ENCODE measurements at regions not wholly inside any gene's neighbourhood (a gene's known extent, or its start where the extent isn't known, plus 50 kb on each side); places are given as distances from the start of the nearest gene placed in this dataset.

GRCh38 chr13:111960152-111960772 lies 106.7 kb upstream of the SOX1 start:
- POLR2A ChIA-PET, result no interaction called here
- DNase-seq, result no peak
- intact Hi-C loops (cut with micrococcal nuclease), result no loop called here
- H3K27ac Mint-ChIP-seq, result no peak overlapping the region
- H3K27me3 Mint-ChIP-seq, result no peaks in the 10 kb centered on the region
- no peak overlapping the region for H3K4me3 Mint-ChIP-seq
- H3K36me3 Mint-ChIP-seq, result no peaks in the 10 kb centered on the region
- CTCF ChIA-PET, result interaction anchor here (0.5 to 0.7 kb wide), 2 partner anchors 7 to 90 kb away, joined by 3 to 5 read pairs; no protein-coding TSS in a partner anchor
- no peaks in the 10 kb centered on the region for H3K4me1 Mint-ChIP-seq (ENCODE audit: low read depth)
- no peaks in the 10 kb centered on the region for H3K9me3 Mint-ChIP-seq

GRCh38 chr13:111961236-111961635 lies 105.7 kb upstream of the SOX1 start:
- ChIA-PET POLR2A (no interaction called here), CTCF (no interaction called here)
- no peaks in the 10 kb centered on the region for H3K4me1 Mint-ChIP-seq (ENCODE audit: low read depth)
- no peak for DNase-seq
- intact Hi-C loops (cut with micrococcal nuclease), result no loop called here
- no peaks in the 10 kb centered on the region for H3K36me3 Mint-ChIP-seq
- no peaks in the 10 kb centered on the region for H3K27me3 Mint-ChIP-seq
- no peak overlapping the region for H3K4me3 Mint-ChIP-seq
- no peak overlapping the region for H3K27ac Mint-ChIP-seq
- H3K9me3 Mint-ChIP-seq, result no peaks in the 10 kb centered on the region

- Mint-ChIP-seq H3K36me3 (no peaks in the 10 kb centered on the region), H3K4me1 (ENCODE audit: low read depth) (no peaks in the 10 kb centered on the region), H3K9me3 (no peaks in the 10 kb centered on the region), H3K27ac (no peak overlapping the region), H3K4me3 (no peak overlapping the region), H3K27me3 (no peaks in the 10 kb centered on the region)
- DNase-seq, result no peak
- intact Hi-C loops (cut with micrococcal nuclease), result no loop called here
- ChIA-PET POLR2A (no interaction called here), CTCF (no interaction called here)
Measured at GRCh38 chr13:111961651-111962192, 105.2 kb upstream of the SOX1 start.

GRCh38 chr13:111962431-111962891 lies 104.5 kb upstream of the SOX1 start:
- H3K9me3 Mint-ChIP-seq, result no peaks in the 10 kb centered on the region
- ChIA-PET CTCF (no interaction called here), POLR2A (no interaction called here)
- H3K4me1 Mint-ChIP-seq (ENCODE audit: low read depth), result no peaks in the 10 kb centered on the region
- intact Hi-C loops (cut with micrococcal nuclease), result no loop called here
- no peaks in the 10 kb centered on the region for H3K27me3 Mint-ChIP-seq
- no peak overlapping the region for H3K27ac Mint-ChIP-seq
- DNase-seq, result no peak
- H3K4me3 Mint-ChIP-seq, result no peak overlapping the region
- H3K36me3 Mint-ChIP-seq, result no peaks in the 10 kb centered on the region

DNA sequence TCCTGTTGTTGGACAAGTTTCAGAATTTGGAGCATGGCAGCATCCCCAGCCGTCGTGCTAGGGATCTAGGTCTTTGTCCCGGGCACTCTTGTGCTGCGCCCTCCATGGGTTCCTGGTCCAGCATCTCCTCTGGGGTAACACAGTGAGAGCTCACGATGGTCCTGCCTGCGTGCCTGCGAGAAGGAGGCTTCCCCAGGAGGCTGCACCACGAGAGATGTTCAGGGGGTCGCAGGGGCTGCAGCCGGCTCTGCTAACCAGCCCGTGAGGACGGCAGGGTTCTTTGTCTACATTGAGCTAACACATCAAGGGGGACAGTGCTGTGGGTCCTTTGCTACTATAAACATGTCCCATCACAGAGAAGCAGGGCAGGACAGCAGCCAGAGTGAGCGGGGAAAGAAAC lies 103.9 kb upstream of the SOX1 start:
- H3K27ac Mint-ChIP-seq, result no peak overlapping the region
- H3K36me3 Mint-ChIP-seq, result no peaks in the 10 kb centered on the region
- no peaks in the 10 kb centered on the region for H3K9me3 Mint-ChIP-seq
- intact Hi-C loops (cut with micrococcal nuclease), result no loop called here
- H3K4me3 Mint-ChIP-seq, result no peak overlapping the region
- no peaks in the 10 kb centered on the region for H3K4me1 Mint-ChIP-seq (ENCODE audit: low read depth)
- DNase-seq, result no peak
- ChIA-PET CTCF (no interaction called here), POLR2A (no interaction called here)
- H3K27me3 Mint-ChIP-seq, result peaks cover under 1% of the 10 kb centered on the region

GRCh38 chr13:111964411-111965035 lies 102.4 kb upstream of the SOX1 start:
- no peak for DNase-seq
- Mint-ChIP-seq H3K36me3 (no peaks in the 10 kb centered on the region), H3K27me3 (peaks cover 2% of the 10 kb centered on the region), H3K27ac (no peak overlapping the region), H3K4me3 (no peak overlapping the region), H3K4me1 (ENCODE audit: low read depth) (no peaks in the 10 kb centered on the region), H3K9me3 (no peaks in the 10 kb centered on the region)
- intact Hi-C loops (cut with micrococcal nuclease), result no loop called here
- ChIA-PET CTCF (no interaction called here), POLR2A (no interaction called here)

- H3K27me3 Mint-ChIP-seq, result peaks cover 2% of the 10 kb centered on the region
- H3K27ac Mint-ChIP-seq, result no peak overlapping the region
- CTCF ChIA-PET, result no interaction called here
- POLR2A ChIA-PET, result no interaction called here
- no peak overlapping the region for H3K4me3 Mint-ChIP-seq
- DNase-seq, result no peak
- intact Hi-C loops (cut with micrococcal nuclease), result no loop called here
- no peaks in the 10 kb centered on the region for H3K4me1 Mint-ChIP-seq (ENCODE audit: low read depth)
- no peaks in the 10 kb centered on the region for H3K9me3 Mint-ChIP-seq
- H3K36me3 Mint-ChIP-seq, result no peaks in the 10 kb centered on the region
Measured at GRCh38 chr13:111965466-111966214, 101.3 kb upstream of the SOX1 start.

GRCh38 chr13:111966933-111967332 lies 100.0 kb upstream of the SOX1 start:
- no peak overlapping the region for H3K4me3 Mint-ChIP-seq

DNA sequence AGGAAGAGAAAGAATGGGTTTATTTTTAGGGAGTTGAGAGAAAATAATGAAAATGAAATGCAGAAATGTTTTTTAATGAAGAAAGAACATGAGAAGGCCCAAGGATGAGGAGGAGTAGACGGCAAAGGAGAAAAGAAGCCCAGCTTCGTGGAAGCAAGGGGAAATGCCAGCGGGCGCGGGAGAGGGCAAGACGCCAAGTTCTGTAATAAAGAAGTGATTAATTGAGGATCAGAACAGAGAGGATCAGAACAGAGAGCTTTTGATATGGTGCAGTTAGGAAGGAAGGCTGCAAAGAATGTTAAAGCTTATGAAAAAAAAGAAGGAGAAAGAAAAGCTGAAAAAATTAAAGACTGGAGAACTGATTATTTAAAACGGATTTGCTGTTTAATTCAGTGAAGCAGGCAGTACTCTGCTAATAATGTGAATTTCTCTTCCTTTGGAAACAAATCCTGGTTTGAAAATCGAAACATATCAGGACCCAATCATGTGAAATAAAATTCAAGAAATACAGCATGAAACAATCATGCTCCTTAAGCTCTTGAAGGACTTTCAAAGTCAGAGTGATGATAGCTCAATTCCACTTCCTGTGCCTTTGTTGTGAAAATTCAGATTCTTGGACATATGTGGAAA lies 99.3 kb upstream of the SOX1 start:
- Mint-ChIP-seq H3K27ac (no peak overlapping the region), H3K4me1 (ENCODE audit: low read depth) (no peaks in the 10 kb centered on the region), H3K36me3 (no peaks in the 10 kb centered on the region), H3K9me3 (no peaks in the 10 kb centered on the region), H3K27me3 (peaks cover 9% of the 10 kb centered on the region), H3K4me3 (no peak overlapping the region)
- DNase-seq, result no peak
- CTCF ChIA-PET, result interaction anchor here (0.6 kb wide), 1 partner anchor 8 kb away, joined by 5 read pairs; no protein-coding TSS in a partner anchor
- intact Hi-C loops (cut with micrococcal nuclease), result no loop called here
- POLR2A ChIA-PET, result no interaction called here

More at GRCh38 chr13:111966933-111967332, 100.0 kb upstream of the SOX1 start:
- intact Hi-C loops (cut with micrococcal nuclease), result no loop called here
- ChIA-PET POLR2A (no interaction called here), CTCF (no interaction called here)
- Mint-ChIP-seq H3K36me3 (no peaks in the 10 kb centered on the region), H3K4me1 (ENCODE audit: low read depth) (no peaks in the 10 kb centered on the region), H3K27me3 (peaks cover 4% of the 10 kb centered on the region), H3K9me3 (no peaks in the 10 kb centered on the region), H3K27ac (no peak overlapping the region)
- no peak for DNase-seq

DNA sequence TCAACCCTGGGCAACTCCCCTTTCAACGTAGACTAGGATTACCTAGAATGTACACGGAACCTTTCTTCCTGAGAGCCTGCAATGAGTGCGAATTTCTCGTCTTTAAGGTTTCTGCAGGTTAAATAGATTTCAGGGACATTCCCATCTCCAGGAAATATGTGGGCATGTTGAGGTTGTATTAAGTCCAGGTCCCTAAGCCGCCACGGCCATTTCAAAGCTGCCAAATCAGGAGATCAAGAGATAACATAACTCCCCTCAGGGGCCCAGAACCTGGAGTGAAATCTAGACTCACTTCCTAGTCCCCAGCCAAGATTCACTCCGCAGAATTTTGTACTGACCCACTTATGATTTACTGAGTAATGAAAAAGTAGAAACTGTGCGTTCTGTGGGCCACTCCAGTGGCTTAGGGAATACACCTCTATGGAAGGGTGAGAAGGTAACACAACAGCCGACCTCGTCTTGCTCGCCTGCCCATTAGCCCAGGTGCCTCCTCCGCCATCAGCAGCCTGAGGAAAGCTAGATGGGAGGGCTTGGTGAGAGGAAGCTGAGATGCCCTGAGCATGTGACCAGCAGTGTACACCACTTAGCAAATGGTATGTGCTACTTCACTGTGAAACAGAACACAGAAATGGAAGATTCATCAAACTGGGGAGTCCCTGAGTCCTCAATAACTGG lies 98.5 kb upstream of the SOX1 start:
- no peak overlapping the region for H3K27ac Mint-ChIP-seq
- H3K9me3 Mint-ChIP-seq, result no peaks in the 10 kb centered on the region
- POLR2A ChIA-PET, result no interaction called here
- H3K4me3 Mint-ChIP-seq, result no peak overlapping the region
- no peaks in the 10 kb centered on the region for H3K4me1 Mint-ChIP-seq (ENCODE audit: low read depth)
- CTCF ChIA-PET, result no interaction called here
- no peaks in the 10 kb centered on the region for H3K36me3 Mint-ChIP-seq
- intact Hi-C loops (cut with micrococcal nuclease), result no loop called here
- peaks cover 13% of the 10 kb centered on the region for H3K27me3 Mint-ChIP-seq
- no peak for DNase-seq

DNA sequence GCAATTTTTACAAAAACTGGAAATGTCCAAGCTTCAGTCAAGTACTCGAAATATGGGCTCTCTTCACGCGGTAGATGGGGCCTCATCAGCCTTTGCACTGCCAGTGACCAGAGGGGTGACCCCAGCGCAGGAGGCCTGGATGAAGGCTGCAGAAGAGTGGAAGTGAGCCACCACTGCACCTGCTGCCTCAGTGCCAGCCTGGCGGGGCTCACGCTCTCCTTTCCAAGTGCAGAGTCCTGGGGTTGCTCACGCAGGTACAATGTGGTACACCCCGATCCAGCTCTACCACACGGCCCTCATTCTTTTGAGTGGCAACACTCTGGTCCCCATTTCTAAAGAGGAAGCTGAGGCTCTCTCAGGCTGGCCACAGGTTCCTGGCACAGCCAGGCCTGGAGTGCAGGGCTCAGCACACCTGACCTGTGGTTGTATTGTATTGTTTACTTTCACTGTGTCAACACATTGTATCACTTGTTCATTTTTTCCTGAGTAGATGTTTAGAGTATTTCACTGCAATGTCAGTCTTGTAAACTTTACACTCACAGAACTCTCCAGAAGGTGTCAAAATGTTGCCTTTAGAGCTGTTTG lies 97.3 kb upstream of the SOX1 start:
- Mint-ChIP-seq H3K4me1 (ENCODE audit: low read depth) (no peaks in the 10 kb centered on the region), H3K27ac (no peak overlapping the region), H3K27me3 (peaks cover 13% of the 10 kb centered on the region), H3K36me3 (no peaks in the 10 kb centered on the region), H3K9me3 (peaks cover 4% of the 10 kb centered on the region), H3K4me3 (no peak overlapping the region)
- intact Hi-C loops (cut with micrococcal nuclease), result no loop called here
- POLR2A ChIA-PET, result no interaction called here
- DNase-seq, result no peak
- CTCF ChIA-PET, result no interaction called here
